OCI-LY3 (cell line): ENCODE measurements at regions not wholly inside any gene's neighbourhood (a gene's known extent, or its start where the extent isn't known, plus 50 kb on each side); places are given as distances from the start of the nearest gene placed in this dataset.

Experiments used
- H2AFZ ChIP-seq: fragments of 200-600, 300-600 bp; shearing (Covaris generic); 2 replicates; pipeline ENCODE4 v1.6.0; 2014; ENCODE audit warnings: antibody characterized with exemption, low read depth, low read length
- H3K27ac ChIP-seq: fragments of 200-600, 300-600 bp; sonication (generic); 2 replicates; pipeline ENCODE4 v1.5.1; 2014; ENCODE audit warnings: mild to moderate bottlenecking, low read length, moderate library complexity, mixed read lengths
- H3K27me3 ChIP-seq: fragments of 200-600, 300-600 bp; sonication (generic); 2 replicates; pipeline ENCODE4 v1.6.1; 2014; ENCODE audit warnings: low read depth, low read length, mixed read lengths
- H3K36me3 ChIP-seq: fragments of 200-600, 300-600 bp; sonication (generic); replicated peaks from 2 replicates; pipeline ENCODE3; 2014; ENCODE audit warnings: low read depth, low read length, mixed read lengths
- H3K4me1 ChIP-seq: fragments of 300-600, 200-600 bp; sonication (generic); 2 replicates; pipeline ENCODE4 v1.6.1; 2014; ENCODE audit warnings: low read length, mixed read lengths
- H3K4me2 ChIP-seq: fragments of 200-600, 300-600 bp; sonication (generic); 2 replicates; pipeline ENCODE4 v1.6.1; 2014; ENCODE audit warnings: low read length, mixed read lengths
- H3K4me3 ChIP-seq: fragments of 300-600, 200-600 bp; sonication (generic); 2 replicates; pipeline ENCODE4 v1.5.1; 2014; ENCODE audit warnings: antibody characterized with exemption, mild to moderate bottlenecking, low read length, moderate library complexity
- H3K79me2 ChIP-seq: fragments of 300-600, 200-600 bp; shearing (Covaris generic); 2 replicates; pipeline ENCODE4 v1.6.1; 2014; ENCODE audit warnings: mild to moderate bottlenecking, low read length, mixed read lengths
- H3K9ac ChIP-seq: fragments of 300-600, 200-600 bp; shearing (Covaris generic); 2 replicates; pipeline ENCODE4 v1.6.0; 2014; ENCODE audit warnings: mild to moderate bottlenecking, low read length, moderate library complexity
- H3K9me3 ChIP-seq: fragments of 200-600, 300-600 bp; shearing (Covaris generic); 2 replicates; pipeline ENCODE4 v1.6.1; 2014; ENCODE audit warnings: low read length, mixed read lengths; ENCODE audit not compliant: insufficient read depth
- H4K20me1 ChIP-seq: fragments of 200-600, 300-600 bp; sonication (generic); 2 replicates; pipeline ENCODE4 v1.6.1; 2016; ENCODE audit warnings: low read length, mixed read lengths; ENCODE audit not compliant: insufficient read depth
- CTCF ChIP-seq: fragments of 200-600, 300-600 bp; sonication (generic); IDR thresholded peaks from 2 replicates; pipeline ENCODE4 v1.5.1; 2014; ENCODE audit warnings: antibody characterized with exemption, low read length, low read depth
- EZH2phosphoT487 ChIP-seq: fragments of 200-600 bp; shearing (Covaris generic); IDR thresholded peaks from 2 replicates; pipeline ENCODE4 v1.6.1; 2018; ENCODE audit warnings: antibody characterized with exemption, mixed run types, low read depth

- TF ChIP-seq EZH2phosphoT487 (no peak), CTCF (no peak)
- Histone ChIP-seq H3K27me3 (no peaks in the 10 kb centered on the region), H3K9me3 (no peaks in the 10 kb centered on the region), H3K9ac (no peak overlapping the region), H3K4me3 (no peak overlapping the region), H3K36me3 (no peaks in the 10 kb centered on the region), H2AFZ (no peak overlapping the region), H3K4me1 (no peaks in the 10 kb centered on the region), H3K79me2 (no peaks in the 10 kb centered on the region), H4K20me1 (no peaks in the 10 kb centered on the region), H3K4me2 (no peak overlapping the region), H3K27ac (no peak overlapping the region)
Observed at GRCh38 chr16:64406770-64407181, 715.1 kb downstream of the CDH11 start.

GRCh38 chr16:64403352-64403751 is 718.5 kb downstream of the CDH11 start:
- no peaks in the 10 kb centered on the region for H3K79me2 ChIP-seq
- no peak overlapping the region for H3K9ac ChIP-seq
- no peak overlapping the region for H3K4me2 ChIP-seq
- H3K27ac ChIP-seq, result no peak overlapping the region
- no peaks in the 10 kb centered on the region for H3K36me3 ChIP-seq
- no peak overlapping the region for H2AFZ ChIP-seq
- H4K20me1 ChIP-seq, result no peaks in the 10 kb centered on the region
- no peak for TF ChIP-seq EZH2phosphoT487
- no peak for TF ChIP-seq CTCF
- no peak overlapping the region for H3K4me3 ChIP-seq
- H3K4me1 ChIP-seq, result no peaks in the 10 kb centered on the region
- H3K27me3 ChIP-seq, result no peaks in the 10 kb centered on the region
- H3K9me3 ChIP-seq, result no peaks in the 10 kb centered on the region

GRCh38 chr16:64398793-64399192 is 723.1 kb downstream of the CDH11 start:
- Histone ChIP-seq H4K20me1 (no peaks in the 10 kb centered on the region), H2AFZ (no peak overlapping the region), H3K27ac (no peak overlapping the region), H3K9me3 (no peaks in the 10 kb centered on the region), H3K4me1 (no peaks in the 10 kb centered on the region), H3K36me3 (no peaks in the 10 kb centered on the region), H3K79me2 (no peaks in the 10 kb centered on the region), H3K9ac (no peak overlapping the region), H3K4me2 (no peak overlapping the region), H3K27me3 (no peaks in the 10 kb centered on the region), H3K4me3 (no peak overlapping the region)
- TF ChIP-seq CTCF, result no peak
- no peak for TF ChIP-seq EZH2phosphoT487

- Histone ChIP-seq H3K27ac (no peak overlapping the region), H3K4me2 (no peak overlapping the region)
Observed at GRCh38 chr16:64397945-64398508, 723.8 kb downstream of the CDH11 start.

More at GRCh38 chr16:64397945-64398508, 723.8 kb downstream of the CDH11 start:
- Histone ChIP-seq H2AFZ (no peak overlapping the region), H4K20me1 (no peaks in the 10 kb centered on the region), H3K27me3 (no peaks in the 10 kb centered on the region), H3K36me3 (no peaks in the 10 kb centered on the region), H3K9me3 (no peaks in the 10 kb centered on the region), H3K9ac (no peak overlapping the region), H3K4me3 (no peak overlapping the region), H3K4me1 (no peaks in the 10 kb centered on the region), H3K79me2 (no peaks in the 10 kb centered on the region)
- TF ChIP-seq CTCF, result no peak
- TF ChIP-seq EZH2phosphoT487, result no peak
